ENCODE measurements at regions not wholly inside any gene's neighbourhood (a gene's known extent, or its start where the extent isn't known, plus 50 kb on each side); places are given as distances from the start of the nearest gene placed in this dataset.
A peak's percentile ranks its signal among the peaks of the same experiment; 100 is the strongest.

DNA sequence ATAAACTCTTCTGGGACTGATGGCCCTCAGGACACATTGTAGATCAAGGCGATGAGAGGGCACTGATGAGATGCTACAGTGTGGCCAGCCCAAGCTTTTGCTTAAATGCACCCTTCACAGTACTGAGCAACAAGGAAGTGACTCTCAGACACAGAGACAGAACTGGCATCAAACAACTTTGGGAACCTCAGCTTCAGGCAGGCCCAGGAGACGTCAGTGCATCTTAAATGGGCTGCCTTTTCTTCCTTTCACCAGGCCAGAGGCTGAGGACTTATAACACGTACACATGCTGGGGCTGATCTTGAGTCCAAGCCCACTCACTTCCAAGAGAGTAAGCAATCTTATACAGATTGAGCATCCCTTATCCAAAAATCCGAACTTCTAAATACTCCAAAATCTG, 386.1 kb upstream of the C16orf82 start:
- no peaks in the 10 kb centered on the region for H3K36me3 Mint-ChIP-seq
- ATAC-seq (ENCODE audit: low read depth in 2 of 2) (no peak), DNase-seq (no peak)
- H3K9me3 Mint-ChIP-seq = peaks cover 0 to 12% (median 10%) of the 10 kb centered on the region in 7 donors
- H3K27me3 Mint-ChIP-seq = peaks cover 0 to 7% (median 4%) of the 10 kb centered on the region in 3 donors
- no peaks in the 10 kb centered on the region for H3K4me1 Mint-ChIP-seq
- no peak overlapping the region for H3K4me3 Mint-ChIP-seq
- H3K27ac Mint-ChIP-seq = no peak overlapping the region

DNA sequence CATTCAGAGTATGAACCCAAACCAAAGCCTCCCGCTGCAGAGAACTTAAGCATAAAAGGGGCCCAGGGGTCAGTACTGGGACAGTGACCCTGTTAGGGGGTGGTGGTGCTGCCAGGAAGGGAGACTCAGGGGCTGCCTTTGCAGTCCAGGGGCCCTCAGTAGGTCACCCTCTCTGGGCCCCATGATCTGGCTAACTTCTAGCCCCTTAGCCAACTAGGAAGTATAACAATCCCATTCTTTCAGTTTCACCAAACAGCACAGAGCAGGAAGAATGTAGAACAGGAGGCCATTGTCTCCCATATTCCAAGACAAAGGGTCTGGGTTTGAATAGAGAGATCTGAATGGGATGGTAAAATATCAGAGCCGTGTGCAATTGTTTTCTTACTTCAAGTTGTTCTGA, 378.6 kb upstream of the C16orf82 start:
- no peak for ATAC-seq (ENCODE audit: low read depth in 2 of 2)
- H3K4me1 Mint-ChIP-seq = no peaks in the 10 kb centered on the region
- no peak for DNase-seq
- H3K9me3 Mint-ChIP-seq = peaks cover 4 to 48% (median 17%) of the 10 kb centered on the region in 7 donors
- H3K36me3 Mint-ChIP-seq = peaks cover 0 to 8% of the 10 kb centered on the region in 2 donors
- H3K27me3 Mint-ChIP-seq = peaks cover 26 to 49% (median 35%) of the 10 kb centered on the region in 3 donors
- H3K4me3 Mint-ChIP-seq = no peak overlapping the region
- no peak overlapping the region for H3K27ac Mint-ChIP-seq

DNA sequence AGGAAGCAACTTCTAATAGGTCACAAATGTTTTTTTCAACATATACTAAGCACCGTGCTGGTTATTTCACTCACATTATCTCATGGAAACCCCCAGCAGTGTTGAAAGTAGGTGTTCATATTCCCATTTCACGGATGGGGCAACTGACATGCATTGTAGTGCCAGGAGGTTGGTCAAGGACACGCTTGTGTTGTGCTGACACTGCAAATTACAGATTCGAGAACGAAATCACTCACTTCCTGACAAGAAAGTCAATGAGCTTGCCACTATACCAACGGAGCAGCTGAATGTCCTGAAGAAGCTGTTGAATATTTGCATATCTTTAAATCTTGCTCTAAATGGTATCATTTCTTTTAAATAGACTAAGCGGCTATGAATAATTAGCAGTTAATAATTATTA, 378.0 kb upstream of the C16orf82 start:
- Mint-ChIP-seq H3K27me3 (peaks cover 31 to 55% (median 41%) of the 10 kb centered on the region in 3 donors), H3K9me3 (peaks cover 4 to 54% (median 19%) of the 10 kb centered on the region in 7 donors), H3K4me3 (no peak overlapping the region), H3K36me3 (peaks cover 0 to 8% of the 10 kb centered on the region in 2 donors), H3K4me1 (no peaks in the 10 kb centered on the region), H3K27ac (no peak overlapping the region)
- ATAC-seq (ENCODE audit: low read depth in 2 of 2) (no peak), DNase-seq (no peak)

DNA sequence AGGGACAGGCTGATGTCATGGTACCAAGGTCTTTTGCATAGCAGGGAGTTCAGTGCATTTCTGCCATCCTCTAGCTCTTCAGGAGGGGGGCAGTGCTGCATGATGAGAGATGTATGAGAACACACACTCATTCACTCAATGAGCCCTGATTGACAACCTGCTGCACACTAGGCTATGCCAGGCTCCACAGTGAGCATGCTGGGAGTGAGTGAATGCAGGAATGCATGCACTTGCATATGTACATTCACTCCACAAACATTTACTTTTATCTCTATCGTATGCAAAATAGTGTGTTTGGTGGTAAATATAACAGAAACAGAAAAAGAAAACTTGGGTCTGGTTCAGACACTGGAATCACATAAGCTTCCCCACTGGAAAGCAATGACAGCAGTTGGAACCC, 374.1 kb upstream of the C16orf82 start:
- Mint-ChIP-seq H3K4me3 (no peak overlapping the region), H3K4me1 (no peaks in the 10 kb centered on the region), H3K27ac (no peak overlapping the region), H3K9me3 (peaks cover 5 to 72% (median 30%) of the 10 kb centered on the region in 7 donors), H3K27me3 (peaks cover 40 to 62% (median 54%) of the 10 kb centered on the region in 3 donors), H3K36me3 (peaks cover 6 to 8% of the 10 kb centered on the region in 2 donors)
- DNase-seq (no peak), ATAC-seq (ENCODE audit: low read depth in 2 of 2) (no peak)

DNA sequence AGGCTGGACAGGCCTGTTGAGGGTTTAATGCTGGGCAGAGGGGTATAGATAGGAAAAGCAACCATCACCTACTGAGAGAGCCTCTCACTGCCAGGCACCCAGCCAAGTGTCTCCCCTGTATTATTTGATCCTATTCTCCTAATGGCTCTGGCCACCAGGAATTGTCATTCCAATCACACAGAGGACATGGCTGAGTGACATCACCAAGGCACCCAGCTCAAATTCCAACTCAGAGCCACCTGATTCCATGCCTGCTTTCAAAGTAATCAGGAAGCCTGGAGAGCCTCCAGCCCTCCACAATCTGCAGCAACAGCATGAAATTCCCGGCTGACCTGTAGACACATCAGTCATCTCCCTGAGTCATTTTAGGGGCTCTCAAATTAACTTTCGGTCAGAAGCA, 368.9 kb upstream of the C16orf82 start:
- Mint-ChIP-seq H3K36me3 (peaks cover 6 to 23% of the 10 kb centered on the region in 2 donors), H3K4me1 (peaks cover 0 to 6% (median 0%) of the 10 kb centered on the region in 3 donors), H3K9me3 (peaks cover 15 to 74% (median 35%) of the 10 kb centered on the region in 7 donors), H3K27me3 (peaks cover 17 to 44% (median 35%) of the 10 kb centered on the region in 3 donors), H3K27ac (no peak overlapping the region), H3K4me3 (no peak overlapping the region)
- DNase-seq (no peak), ATAC-seq (ENCODE audit: low read depth in 2 of 2) (no peak)

DNA sequence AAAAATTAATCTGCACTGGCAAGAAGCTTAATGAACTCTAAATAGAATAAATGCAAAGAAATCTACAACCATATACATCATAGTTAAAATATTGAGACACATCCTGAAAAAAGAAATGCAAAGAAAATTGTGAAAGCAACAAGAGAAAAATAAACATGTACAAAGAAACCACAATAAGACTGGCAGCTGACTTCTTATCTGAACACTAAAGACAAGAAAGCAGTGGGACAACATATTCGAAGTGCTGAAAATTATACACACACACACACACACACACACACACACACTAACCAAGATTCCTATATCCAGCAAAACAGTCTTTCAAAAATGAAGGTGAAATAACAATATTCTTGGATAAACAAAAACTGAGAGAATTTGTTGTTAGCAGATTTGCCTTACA, 366.5 kb upstream of the C16orf82 start:
- peaks cover 4 to 23% of the 10 kb centered on the region in 2 donors for H3K36me3 Mint-ChIP-seq
- H3K27ac Mint-ChIP-seq = peak overlapping the region in 1 of 6 donors; percentile 80
- DNase-seq (no peak), ATAC-seq (ENCODE audit: low read depth in 2 of 2) (no peak)
- peaks cover 17 to 37% (median 32%) of the 10 kb centered on the region in 3 donors for H3K27me3 Mint-ChIP-seq
- no peak overlapping the region for H3K4me3 Mint-ChIP-seq
- peaks cover 0 to 6% (median 0%) of the 10 kb centered on the region in 3 donors for H3K4me1 Mint-ChIP-seq
- H3K9me3 Mint-ChIP-seq = peaks cover 15 to 59% (median 37%) of the 10 kb centered on the region in 7 donors

DNA sequence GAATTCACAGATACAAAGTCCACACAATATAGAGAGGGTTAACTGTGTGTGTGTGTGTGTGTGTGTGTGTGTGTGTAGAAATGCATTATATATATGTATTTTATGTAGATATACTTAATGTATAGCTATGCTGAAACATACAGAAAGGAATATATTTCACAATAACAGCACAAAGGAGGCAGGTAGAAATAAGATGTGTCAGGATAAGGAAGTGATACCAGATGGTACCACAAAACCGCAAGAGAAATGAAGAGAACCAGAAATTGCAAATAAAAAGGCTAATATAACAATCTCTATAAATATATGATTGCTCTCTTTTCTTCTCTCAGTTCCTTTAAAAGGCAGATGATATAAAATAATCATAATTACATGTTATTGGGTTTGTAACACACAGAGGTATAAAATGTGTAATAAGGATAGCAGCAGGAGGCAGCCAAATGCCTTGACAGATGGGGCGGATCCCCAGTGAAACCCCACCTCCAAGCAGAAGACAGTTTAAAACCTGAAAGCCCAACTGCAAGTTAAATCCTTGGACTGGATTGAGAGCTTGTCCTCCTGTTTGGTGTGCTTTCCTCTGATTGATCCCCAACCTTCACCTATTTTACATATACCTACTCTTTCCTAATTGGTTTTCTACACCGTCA, 365.4 kb upstream of the C16orf82 start:
- ATAC-seq (ENCODE audit: low read depth in 2 of 2) (peak; percentile 36 to 50), DNase-seq (peak; percentile 21)
- Mint-ChIP-seq H3K9me3 (peaks cover 16 to 62% (median 34%) of the 10 kb centered on the region in 7 donors), H3K4me3 (no peak overlapping the region), H3K36me3 (peaks cover 0 to 23% of the 10 kb centered on the region in 2 donors), H3K27me3 (peaks cover 13 to 43% (median 30%) of the 10 kb centered on the region in 3 donors), H3K4me1 (peaks cover 0 to 6% (median 0%) of the 10 kb centered on the region in 3 donors), H3K27ac (no peak overlapping the region)

DNA sequence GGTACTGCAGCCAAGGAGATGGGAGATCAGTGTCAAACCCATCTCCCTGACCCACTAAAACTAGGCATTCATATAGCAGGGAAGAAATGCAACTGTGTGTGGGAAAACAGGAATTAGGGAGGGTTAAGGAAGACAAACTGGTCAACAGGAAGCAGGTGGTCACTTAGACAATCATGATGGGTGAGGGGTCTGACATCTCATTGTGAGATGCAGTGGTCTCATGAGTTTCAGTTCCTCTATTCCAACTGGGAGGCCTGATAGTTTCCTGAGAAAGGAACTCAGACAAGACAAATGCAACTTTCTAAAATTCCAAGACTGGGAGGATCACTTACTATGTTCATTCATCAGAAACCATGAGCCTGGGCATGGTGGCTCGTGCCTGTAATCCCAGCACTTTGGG, 361.4 kb upstream of the C16orf82 start:
- peaks cover 30 to 52% (median 49%) of the 10 kb centered on the region in 3 donors for H3K27me3 Mint-ChIP-seq
- no peak overlapping the region for H3K27ac Mint-ChIP-seq
- DNase-seq = no peak
- no peak overlapping the region for H3K4me3 Mint-ChIP-seq
- peaks cover 0 to 17% of the 10 kb centered on the region in 2 donors for H3K36me3 Mint-ChIP-seq
- ATAC-seq (ENCODE audit: low read depth in 2 of 2) = no peak
- peaks cover 0 to 6% (median 0%) of the 10 kb centered on the region in 3 donors for H3K4me1 Mint-ChIP-seq
- peaks cover 9 to 61% (median 38%) of the 10 kb centered on the region in 7 donors for H3K9me3 Mint-ChIP-seq

DNA sequence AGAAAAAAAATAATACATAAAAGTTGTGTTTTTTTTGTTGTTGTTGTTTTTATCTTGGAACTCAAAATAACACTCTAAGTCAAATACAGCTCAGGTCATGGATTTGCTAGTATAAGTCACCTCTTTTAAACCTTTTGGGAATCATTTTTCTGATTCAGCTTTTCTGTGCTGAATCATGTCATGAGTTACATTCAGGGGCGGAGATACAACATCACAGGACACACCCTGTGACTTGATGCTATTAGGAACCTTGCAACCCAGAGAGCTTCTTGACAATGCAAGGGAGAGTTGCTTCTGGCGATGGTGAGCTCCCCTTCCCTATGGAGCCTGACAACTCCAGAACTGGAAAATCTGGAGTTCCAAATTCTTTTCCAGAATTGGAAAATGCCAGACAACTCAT, 358.3 kb upstream of the C16orf82 start:
- Mint-ChIP-seq H3K36me3 (peaks cover 0 to 10% of the 10 kb centered on the region in 2 donors), H3K4me3 (no peak overlapping the region), H3K4me1 (no peaks in the 10 kb centered on the region), H3K27ac (no peak overlapping the region), H3K9me3 (peaks cover 9 to 44% (median 28%) of the 10 kb centered on the region in 7 donors), H3K27me3 (peaks cover 29 to 51% (median 46%) of the 10 kb centered on the region in 3 donors)
- DNase-seq (no peak), ATAC-seq (ENCODE audit: low read depth in 2 of 2) (no peak)

DNA sequence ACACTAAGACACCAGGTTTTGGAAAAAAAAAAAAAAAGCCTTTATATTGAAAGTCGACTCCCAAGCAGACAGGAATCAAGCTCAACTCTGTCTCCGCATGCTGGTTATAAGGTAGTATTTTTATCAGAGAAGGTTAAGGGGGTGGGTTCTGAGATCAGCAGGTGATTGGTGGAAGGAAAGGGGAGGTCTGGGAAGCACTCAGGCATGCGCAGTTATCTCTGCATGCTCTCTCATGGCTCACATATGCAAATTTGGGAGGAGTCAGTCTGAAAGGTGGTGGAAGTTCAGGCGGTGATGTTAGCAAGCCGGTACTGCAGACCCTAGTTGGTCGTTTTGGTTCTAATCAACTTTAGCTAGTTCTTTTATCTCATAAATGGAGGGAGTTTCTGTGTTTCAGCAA, 357.6 kb upstream of the C16orf82 start:
- no peaks in the 10 kb centered on the region for H3K4me1 Mint-ChIP-seq
- no peak for ATAC-seq (ENCODE audit: low read depth in 2 of 2)
- H3K27me3 Mint-ChIP-seq = peaks cover 34 to 51% (median 42%) of the 10 kb centered on the region in 3 donors
- H3K9me3 Mint-ChIP-seq = peaks cover 9 to 44% (median 25%) of the 10 kb centered on the region in 7 donors
- H3K36me3 Mint-ChIP-seq = peaks cover 0 to 10% of the 10 kb centered on the region in 2 donors
- DNase-seq = no peak
- H3K27ac Mint-ChIP-seq = no peak overlapping the region
- H3K4me3 Mint-ChIP-seq = no peak overlapping the region

DNA sequence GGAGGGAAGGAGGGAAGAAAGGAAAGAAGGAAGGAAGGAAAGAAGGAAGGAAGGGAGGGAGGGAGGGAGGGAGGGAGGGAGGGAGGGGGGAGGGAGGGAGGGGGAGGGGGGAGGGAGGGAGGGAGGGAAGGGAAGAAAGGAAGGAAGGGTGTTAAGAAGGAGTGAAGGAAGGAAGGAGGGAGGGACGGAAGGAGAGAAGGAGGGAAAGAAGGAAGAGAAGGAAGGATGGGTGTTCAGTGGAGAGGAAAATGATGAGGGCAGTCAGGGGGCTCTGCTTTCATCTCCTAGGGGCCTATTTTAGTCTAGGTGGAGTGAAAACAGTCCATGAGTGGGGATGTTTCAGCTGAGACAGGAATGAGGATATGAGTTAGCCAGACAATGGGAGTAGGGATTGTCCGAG, 357.0 kb upstream of the C16orf82 start:
- Mint-ChIP-seq H3K36me3 (peaks cover 0 to 10% of the 10 kb centered on the region in 2 donors), H3K27ac (no peak overlapping the region), H3K4me1 (no peaks in the 10 kb centered on the region), H3K4me3 (no peak overlapping the region), H3K9me3 (peaks cover 10 to 40% (median 25%) of the 10 kb centered on the region in 7 donors), H3K27me3 (peaks cover 36 to 47% (median 44%) of the 10 kb centered on the region in 3 donors)
- DNase-seq (no peak), ATAC-seq (ENCODE audit: low read depth in 2 of 2) (no peak)

DNA sequence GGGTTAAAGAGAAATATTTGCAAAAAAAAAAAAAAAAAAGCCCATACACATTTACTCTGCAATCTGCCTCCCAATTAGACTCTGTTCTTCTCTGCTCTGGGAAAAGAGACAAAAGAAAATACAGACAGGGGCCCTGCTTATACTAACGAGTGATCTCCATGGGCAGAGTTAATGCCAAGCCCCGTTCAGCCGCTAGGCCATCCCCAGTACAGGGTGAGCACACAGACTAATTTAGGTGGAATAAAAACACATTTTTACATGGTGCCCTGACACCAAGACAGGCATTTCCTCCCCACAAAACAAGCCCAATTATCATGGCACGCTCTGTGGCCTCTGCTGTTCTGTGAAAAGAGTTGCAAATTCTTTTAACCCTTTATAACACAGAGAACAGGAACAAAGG, 356.3 kb upstream of the C16orf82 start:
- Mint-ChIP-seq H3K9me3 (peaks cover 8 to 33% (median 25%) of the 10 kb centered on the region in 7 donors), H3K4me1 (no peaks in the 10 kb centered on the region), H3K27me3 (peaks cover 36 to 43% (median 40%) of the 10 kb centered on the region in 3 donors), H3K4me3 (no peak overlapping the region), H3K27ac (no peak overlapping the region), H3K36me3 (peaks cover 0 to 10% of the 10 kb centered on the region in 2 donors)
- no peak for ATAC-seq (ENCODE audit: low read depth in 2 of 2)
- DNase-seq = no peak

DNA sequence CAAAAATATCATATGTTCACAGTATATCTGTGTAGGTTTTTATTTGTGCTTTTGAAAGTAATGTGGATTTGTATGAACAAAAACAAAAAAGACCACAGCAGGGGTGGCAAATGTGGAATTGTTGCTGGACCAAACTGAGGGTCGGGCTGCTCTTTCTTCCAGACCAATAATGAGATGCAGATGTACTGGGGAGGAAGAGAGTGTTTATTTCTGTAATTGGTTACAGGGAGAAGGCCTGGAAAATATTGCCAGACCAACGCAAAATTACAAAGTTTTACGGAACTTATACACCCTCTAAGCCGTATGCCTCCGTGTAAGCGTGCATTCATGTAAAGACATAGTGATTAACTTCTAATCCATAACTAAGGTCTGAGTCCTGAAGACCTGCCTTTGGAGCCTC, 353.9 kb upstream of the C16orf82 start:
- no peaks in the 10 kb centered on the region for H3K4me1 Mint-ChIP-seq
- no peak for ATAC-seq (ENCODE audit: low read depth in 2 of 2)
- peak overlapping the region in 1 of 8 donors; percentile 23 for H3K4me3 Mint-ChIP-seq
- DNase-seq = no peak
- H3K9me3 Mint-ChIP-seq = peaks cover 7 to 15% (median 8%) of the 10 kb centered on the region in 7 donors
- peaks cover 37 to 39% (median 37%) of the 10 kb centered on the region in 3 donors for H3K27me3 Mint-ChIP-seq
- peaks cover 0 to 10% of the 10 kb centered on the region in 2 donors for H3K36me3 Mint-ChIP-seq
- H3K27ac Mint-ChIP-seq = no peak overlapping the region

DNA sequence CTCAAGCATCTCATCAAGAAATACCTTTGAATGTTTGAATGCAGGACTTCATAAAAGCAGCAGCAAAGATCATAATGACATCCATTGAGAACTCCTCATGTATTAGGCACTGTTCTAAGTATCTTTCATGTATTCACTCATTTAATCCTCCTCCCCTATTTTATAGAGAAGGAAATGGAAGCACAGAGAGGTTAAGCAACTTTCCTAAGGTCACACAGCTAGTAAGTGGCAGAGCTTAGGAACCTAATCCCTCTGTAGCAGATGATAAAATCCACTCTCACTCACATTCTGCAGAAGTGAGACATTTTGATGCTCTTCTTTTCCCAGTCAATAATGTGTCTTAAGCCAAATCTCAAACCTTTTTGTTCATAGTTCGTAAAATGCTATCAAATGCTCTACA, 350.8 kb upstream of the C16orf82 start:
- Mint-ChIP-seq H3K36me3 (no peaks in the 10 kb centered on the region), H3K4me1 (no peaks in the 10 kb centered on the region), H3K4me3 (no peak overlapping the region), H3K27ac (no peak overlapping the region), H3K27me3 (peaks cover 29 to 42% (median 29%) of the 10 kb centered on the region in 3 donors), H3K9me3 (peaks cover 0 to 8% (median 5%) of the 10 kb centered on the region in 7 donors)
- no peak for DNase-seq
- ATAC-seq (ENCODE audit: low read depth in 2 of 2) = no peak
